Body of pancreas (tissue), 4 donors: ENCODE measurements at regions not wholly inside any gene's neighbourhood (a gene's known extent, or its start where the extent isn't known, plus 50 kb on each side); places are given as distances from the start of the nearest gene placed in this dataset.

Experiments
- ATAC-seq: fragments of 150-250 bp; one replicate; pipeline ENCODE4 v1.9.1; 2016
- DNase-seq, 4 donors: peaks; one replicate each; pipeline ENCODE4 v3.0.0-alpha.2; 2019
- H3K27ac ChIP-seq, 4 donors: fragments of 200-600 bp; sonication (generic); 1 replicate in 3 of 4; 2 replicates in 1 of 4; pipeline versions ENCODE4 v1.5.1 to v1.6.1; 2016 to 2019; ENCODE audit warnings: mild to moderate bottlenecking in 1 of 4, mixed read lengths in 1 of 4, moderate library complexity in 1 of 4
- H3K27me3 ChIP-seq, 2 donors: fragments of 200-600 bp; sonication (generic); one replicate each; pipeline ENCODE4 v1.6.0; 2016; ENCODE audit warnings: mild to moderate bottlenecking in 1 of 2
- H3K36me3 ChIP-seq, 2 donors: fragments of 200-600 bp; sonication (generic); replicated peaks in 1 of 2; 2 replicates each; pipeline ENCODE4 v1.5.1; 2016; ENCODE audit warnings: low read depth in 2 of 2; ENCODE audit not compliant: insufficient read depth in 1 of 2
- H3K4me1 ChIP-seq: fragments of 200-600 bp; sonication (generic); one replicate; pipeline ENCODE4 v1.6.0; 2016
- H3K4me3 ChIP-seq, 2 donors: fragments of 200-600 bp; sonication (generic); 1 replicate in 1 of 2; 2 replicates in 1 of 2; pipeline ENCODE4 v1.5.1; 2016 to 2019
- H3K9me3 ChIP-seq, 3 donors: fragments of 200-600 bp; sonication (generic); 1 replicate in 2 of 3; 2 replicates in 1 of 3; pipeline ENCODE4 v1.5.1; 2016
- CTCF ChIP-seq, 7 experiments: fragments of 450-650 bp in 4 of 7; fragments of 200-600 bp in 3 of 7; sonication (generic) in 3 of 7; IDR thresholded peaks; one replicate each; pipeline ENCODE4 v1.5.1; 2016 to 2019; ENCODE audit warnings: antibody characterized with exemption in 7 of 7
- POLR2A ChIP-seq, 3 donors: fragments of 450-650 bp; IDR thresholded peaks; one replicate each; pipeline ENCODE4 v1.6.1; 2016; ENCODE audit warnings: antibody characterized with exemption in 3 of 3, mild to moderate bottlenecking in 2 of 3
- WGBS, 2 donors: methylation state at CpG; one replicate each; pipeline ENCODE4 v1.1.5; 2017; 5-methylcytosine and 5-hydroxymethylcytosine counted together
- intact Hi-C: fragments of 100-400 bp; cut with DNase I; formaldehyde crosslinking; loops from one replicate; pipeline ENCODE4 v1.15.1; 2023

GRCh38 chr18:10367836-10368235 is 86.6 kb upstream of the APCDD1 start:
- Histone ChIP-seq H3K27ac (no peak overlapping the region), H3K4me1 (peaks cover 7% of the 10 kb centered on the region), H3K4me3 (no peak overlapping the region), H3K36me3 (no peaks in the 10 kb centered on the region), H3K27me3 (no peaks in the 10 kb centered on the region), H3K9me3 (no peaks in the 10 kb centered on the region)
- 58 to 63% methylated on average over 3 of the region's 3 CpGs for WGBS, 2 donors
- intact Hi-C loops: no loop called here
- no peak for DNase-seq
- TF ChIP-seq POLR2A (IDR thresholded peaks at IDR 0.05): no peak
- no peak for TF ChIP-seq CTCF (IDR thresholded peaks at IDR 0.05)
- ATAC-seq: no peak

- 79 to 81% methylated on average over 7 to 8 of the region's 8 CpGs for WGBS, 2 donors
Observed at GRCh38 chr18:10368456-10369453, 85.7 kb upstream of the APCDD1 start.

GRCh38 chr18:10370716-10371115 is 83.7 kb upstream of the APCDD1 start:
- Histone ChIP-seq H3K4me3 (no peak overlapping the region), H3K27ac (no peak overlapping the region), H3K36me3 (no peaks in the 10 kb centered on the region), H3K27me3 (no peaks in the 10 kb centered on the region), H3K9me3 (no peaks in the 10 kb centered on the region), H3K4me1 (peaks cover 7% of the 10 kb centered on the region)
- ATAC-seq: no peak
- no peak for DNase-seq
- intact Hi-C loops: no loop called here
- 82 to 87% methylated on average over 7 of the region's 7 CpGs for WGBS, 2 donors
- TF ChIP-seq POLR2A (IDR thresholded peaks at IDR 0.05) (no peak), CTCF (IDR thresholded peaks at IDR 0.05) (no peak)

More at GRCh38 chr18:10368456-10369453, 85.7 kb upstream of the APCDD1 start:
- ATAC-seq (no peak), DNase-seq (no peak)
- Histone ChIP-seq H3K4me3 (no peak overlapping the region), H3K4me1 (peaks cover 7% of the 10 kb centered on the region), H3K27ac (no peak overlapping the region), H3K9me3 (no peaks in the 10 kb centered on the region), H3K27me3 (no peaks in the 10 kb centered on the region), H3K36me3 (no peaks in the 10 kb centered on the region)
- intact Hi-C loops: no loop called here
- TF ChIP-seq POLR2A (IDR thresholded peaks at IDR 0.05) (no peak), CTCF (IDR thresholded peaks at IDR 0.05) (no peak)

GRCh38 chr18:10371165-10371564 is 83.3 kb upstream of the APCDD1 start:
- no peaks in the 10 kb centered on the region for H3K36me3 ChIP-seq
- H3K27me3 ChIP-seq: no peaks in the 10 kb centered on the region
- WGBS, 2 donors: 82 to 88% methylated on average over 3 of the region's 3 CpGs
- H3K27ac ChIP-seq: no peak overlapping the region
- no peak for TF ChIP-seq POLR2A (IDR thresholded peaks at IDR 0.05)
- TF ChIP-seq CTCF (IDR thresholded peaks at IDR 0.05): no peak
- no peaks in the 10 kb centered on the region for H3K9me3 ChIP-seq
- ATAC-seq (no peak), DNase-seq (no peak)
- no peak overlapping the region for H3K4me3 ChIP-seq
- peaks cover 7% of the 10 kb centered on the region for H3K4me1 ChIP-seq
- intact Hi-C loops: no loop called here
